ENCODE measurements at regions not wholly inside any gene's neighbourhood (a gene's known extent, or its start where the extent isn't known, plus 50 kb on each side); places are given as distances from the start of the nearest gene placed in this dataset.

DNA sequence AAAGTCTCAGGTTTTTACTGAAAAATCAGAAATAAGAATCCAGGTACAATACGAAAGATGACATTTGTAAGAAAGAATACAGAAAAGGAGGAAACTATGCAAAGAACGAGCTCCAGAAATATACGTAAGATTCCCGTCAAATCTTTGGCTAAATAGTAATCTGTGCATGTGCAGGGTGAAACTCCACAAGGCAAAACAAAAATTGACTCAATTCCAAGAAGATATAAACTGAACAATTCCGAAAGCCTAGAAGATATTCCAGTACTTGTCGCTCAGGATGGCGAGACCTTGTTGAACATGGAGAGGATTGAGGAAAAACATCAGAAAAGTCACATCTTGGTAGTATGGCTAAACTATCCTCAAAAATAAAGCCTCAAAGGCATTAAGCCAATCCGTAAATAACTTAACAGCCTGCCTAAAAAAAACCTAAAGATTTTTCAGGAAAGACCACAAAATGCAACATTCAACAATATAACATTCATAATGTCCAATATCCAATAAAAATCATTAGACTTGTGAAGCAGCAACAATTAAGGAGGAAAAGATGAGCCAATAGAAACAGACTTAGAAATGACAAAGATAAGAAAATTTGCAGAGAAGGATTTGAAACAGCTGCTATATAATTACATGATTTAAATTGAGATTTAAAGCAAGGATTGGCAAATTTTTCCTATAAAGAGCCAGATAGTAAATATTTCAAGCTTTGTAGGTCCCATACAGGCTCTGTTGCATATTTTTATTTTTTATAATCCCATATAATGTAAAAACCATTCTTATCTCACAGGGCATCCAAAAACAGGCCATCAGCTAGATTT lies 166.4 kb upstream of the UBASH3B start:
- Mint-ChIP-seq H3K36me3 (ENCODE audit: low read depth) (no peaks in the 10 kb centered on the region), H3K27ac (no peak overlapping the region), H3K4me3 (no peak overlapping the region), H3K27me3 (peaks cover 12% of the 10 kb centered on the region), H3K9me3 (peaks cover 4% of the 10 kb centered on the region), H3K4me1 (no peaks in the 10 kb centered on the region)
- no peak for DNase-seq
- no peak for ATAC-seq (ENCODE audit: low read depth)
- intact Hi-C loops (cut with micrococcal nuclease): no loop called here
- CTCF ChIA-PET: no interaction called here
- no peak for TF ChIP-seq CTCF (IDR thresholded peaks at IDR 0.05)
- POLR2A ChIA-PET: no interaction called here

DNA sequence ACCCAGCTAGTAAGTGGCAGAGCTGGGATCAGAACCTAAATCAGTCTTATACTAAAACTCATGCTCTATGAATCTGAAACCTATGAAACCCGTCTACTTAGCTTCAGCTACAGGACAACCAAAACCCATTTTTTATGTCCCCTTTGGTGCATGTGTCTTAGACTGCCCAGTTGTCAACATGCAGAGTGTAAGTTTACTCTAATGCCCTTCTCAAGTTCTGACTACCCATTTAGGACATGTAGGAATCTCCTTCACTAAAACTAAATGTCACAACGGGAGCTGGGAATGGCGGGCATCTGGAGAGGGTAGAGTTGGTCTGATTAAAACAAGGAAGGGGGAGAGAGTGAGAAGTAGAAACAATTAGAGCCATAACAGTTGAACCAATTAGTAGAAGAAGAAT lies 167.9 kb upstream of the UBASH3B start:
- CTCF ChIA-PET: no interaction called here
- TF ChIP-seq CTCF (IDR thresholded peaks at IDR 0.05): no peak
- intact Hi-C loops (cut with micrococcal nuclease): no loop called here

GRCh38 chr11:122486793-122487495 lies 168.6 kb upstream of the UBASH3B start:
- intact Hi-C loops (cut with micrococcal nuclease): no loop called here
- H3K27me3 Mint-ChIP-seq: peaks cover 8% of the 10 kb centered on the region
- CTCF ChIA-PET: no interaction called here
- POLR2A ChIA-PET: no interaction called here
- no peaks in the 10 kb centered on the region for H3K4me1 Mint-ChIP-seq
- no peak for TF ChIP-seq CTCF (IDR thresholded peaks at IDR 0.05)
- ATAC-seq (ENCODE audit: low read depth) (no peak), DNase-seq (no peak)
- H3K4me3 Mint-ChIP-seq: no peak overlapping the region
- H3K9me3 Mint-ChIP-seq: peaks cover 14% of the 10 kb centered on the region
- H3K36me3 Mint-ChIP-seq (ENCODE audit: low read depth): no peaks in the 10 kb centered on the region
- no peak overlapping the region for H3K27ac Mint-ChIP-seq

More for the DNA sequence above, 167.9 kb upstream of the UBASH3B start:
- ATAC-seq (ENCODE audit: low read depth) (no peak), DNase-seq (no peak)
- Mint-ChIP-seq H3K9me3 (peaks cover 14% of the 10 kb centered on the region), H3K4me3 (no peak overlapping the region), H3K36me3 (ENCODE audit: low read depth) (no peaks in the 10 kb centered on the region), H3K27ac (no peak overlapping the region), H3K27me3 (peaks cover 10% of the 10 kb centered on the region), H3K4me1 (no peaks in the 10 kb centered on the region)
- POLR2A ChIA-PET: no interaction called here

DNA sequence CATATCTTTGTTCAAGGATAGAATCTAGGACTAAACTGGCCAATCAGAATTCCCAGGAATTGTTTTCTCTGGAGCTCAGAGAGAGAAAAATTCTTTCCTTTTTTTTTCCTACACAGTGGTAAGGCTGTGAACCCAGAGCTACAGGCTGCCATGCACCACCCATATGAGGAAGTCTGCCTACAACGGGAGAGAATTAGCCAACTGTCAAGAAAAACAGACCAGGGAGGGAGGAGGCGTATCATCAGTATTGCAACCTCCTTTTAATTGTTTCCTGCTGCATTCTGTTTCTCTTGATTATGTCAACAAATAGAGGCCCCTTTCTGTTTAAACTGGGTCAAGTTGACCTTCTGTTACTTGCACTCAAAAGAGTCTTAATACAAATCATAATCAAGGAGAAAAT lies 176.5 kb upstream of the UBASH3B start:
- Mint-ChIP-seq H3K36me3 (ENCODE audit: low read depth) (no peaks in the 10 kb centered on the region), H3K27me3 (peaks cover 5% of the 10 kb centered on the region), H3K27ac (no peak overlapping the region), H3K9me3 (peaks cover 11% of the 10 kb centered on the region), H3K4me1 (no peaks in the 10 kb centered on the region), H3K4me3 (no peak overlapping the region)
- TF ChIP-seq CTCF (IDR thresholded peaks at IDR 0.05): no peak
- no peak for DNase-seq
- ATAC-seq (ENCODE audit: low read depth): no peak
- CTCF ChIA-PET: no interaction called here
- intact Hi-C loops (cut with micrococcal nuclease): no loop called here
- POLR2A ChIA-PET: no interaction called here

GRCh38 chr11:122468965-122469364 lies 186.6 kb upstream of the UBASH3B start:
- Mint-ChIP-seq H3K4me1 (no peaks in the 10 kb centered on the region), H3K9me3 (peaks cover 3% of the 10 kb centered on the region), H3K27ac (no peak overlapping the region), H3K27me3 (no peaks in the 10 kb centered on the region), H3K4me3 (no peak overlapping the region), H3K36me3 (ENCODE audit: low read depth) (no peaks in the 10 kb centered on the region)
- ATAC-seq (ENCODE audit: low read depth) (no peak), DNase-seq (no peak)
- ChIA-PET CTCF (no interaction called here), POLR2A (no interaction called here)
- intact Hi-C loops (cut with micrococcal nuclease): no loop called here
- TF ChIP-seq CTCF (IDR thresholded peaks at IDR 0.05): no peak

Measured in activated B cell treated with CpG ODN at 0.5 μM for 24 hours (primary cell).